Endothelial cell (in vitro differentiated cells): ENCODE measurements at regions not wholly inside any gene's neighbourhood (a gene's known extent, or its start where the extent isn't known, plus 50 kb on each side); places are given as distances from the start of the nearest gene placed in this dataset.
"Not testable (repeated sequence)": the region's sequence is repeated elsewhere in the genome, so short reads cannot be mapped to it uniquely, and the experiment has no call there.

ENCODE experiments used
- DNase-seq: peaks from one replicate; pipeline ENCODE4 v3.0.0; 2021; ENCODE audit warnings: low spot score
- H3K27ac Mint-ChIP-seq: one replicate; pipeline ENCODE4 v1.8.0; 2021; ENCODE audit warnings: mixed read lengths, inconsistent platforms; ENCODE audit not compliant: unreplicated experiment
- H3K27me3 Mint-ChIP-seq: one replicate; pipeline ENCODE4 v1.8.0; 2021; ENCODE audit warnings: mild to moderate bottlenecking, moderate library complexity, mixed read lengths, inconsistent platforms; ENCODE audit not compliant: unreplicated experiment
- H3K36me3 Mint-ChIP-seq: one replicate; pipeline ENCODE4 v1.8.0; 2021; ENCODE audit warnings: mild to moderate bottlenecking, low read depth, mixed read lengths, inconsistent platforms; ENCODE audit not compliant: unreplicated experiment
- H3K4me1 Mint-ChIP-seq: one replicate; pipeline ENCODE4 v1.8.0; 2021; ENCODE audit warnings: mild to moderate bottlenecking, mixed read lengths, inconsistent platforms; ENCODE audit not compliant: unreplicated experiment
- H3K4me3 Mint-ChIP-seq: one replicate; pipeline ENCODE4 v1.8.0; 2021; ENCODE audit warnings: mild to moderate bottlenecking, mixed read lengths, inconsistent platforms; ENCODE audit not compliant: unreplicated experiment
- H3K9me3 Mint-ChIP-seq: one replicate; pipeline ENCODE4 v1.8.0; 2021; ENCODE audit warnings: mixed read lengths, inconsistent platforms; ENCODE audit not compliant: unreplicated experiment
- CTCF ChIP-seq: fragments of 200-600 bp; sonication (generic); IDR thresholded peaks from one replicate; pipeline ENCODE4 v1.5.0; 2021; ENCODE audit warnings: antibody characterized with exemption; ENCODE audit not compliant: unreplicated experiment

GRCh38 chrX:150227321-150227860 is 135.7 kb upstream of the MAMLD1 start:
- H3K27me3 Mint-ChIP-seq = peaks cover 8% of the 10 kb centered on the region
- TF ChIP-seq CTCF = no peak

GRCh38 chrX:150227873-150228410 is 135.2 kb upstream of the MAMLD1 start:
- peaks cover 2% of the 10 kb centered on the region for H3K4me1 Mint-ChIP-seq
- no peaks in the 10 kb centered on the region for H3K36me3 Mint-ChIP-seq
- H3K27me3 Mint-ChIP-seq = peaks cover 8% of the 10 kb centered on the region
- no peak overlapping the region for H3K27ac Mint-ChIP-seq
- H3K4me3 Mint-ChIP-seq = no peak overlapping the region
- TF ChIP-seq CTCF = no peak
- no peak for DNase-seq
- no peaks in the 10 kb centered on the region for H3K9me3 Mint-ChIP-seq

More at GRCh38 chrX:150227321-150227860, 135.7 kb upstream of the MAMLD1 start:
- DNase-seq = no peak
- Mint-ChIP-seq H3K9me3 (no peaks in the 10 kb centered on the region), H3K27ac (no peak overlapping the region), H3K36me3 (no peaks in the 10 kb centered on the region), H3K4me1 (peaks cover 2% of the 10 kb centered on the region), H3K4me3 (no peak overlapping the region)

- Mint-ChIP-seq H3K36me3 (no peaks in the 10 kb centered on the region), H3K27ac (no peak overlapping the region), H3K4me3 (no peak overlapping the region), H3K9me3 (no peaks in the 10 kb centered on the region), H3K27me3 (peaks cover 8% of the 10 kb centered on the region), H3K4me1 (peaks cover 2% of the 10 kb centered on the region)
- DNase-seq = no peak
- TF ChIP-seq CTCF = no peak
Measured at GRCh38 chrX:150228431-150228830, 134.7 kb upstream of the MAMLD1 start.

- no peak overlapping the region for H3K4me3 Mint-ChIP-seq
- H3K4me1 Mint-ChIP-seq = peaks cover 1% of the 10 kb centered on the region
- no peak for DNase-seq
- no peak overlapping the region for H3K27ac Mint-ChIP-seq
- peaks cover 8% of the 10 kb centered on the region for H3K27me3 Mint-ChIP-seq
- no peaks in the 10 kb centered on the region for H3K36me3 Mint-ChIP-seq
- H3K9me3 Mint-ChIP-seq = no peaks in the 10 kb centered on the region
- no peak for TF ChIP-seq CTCF
Measured at GRCh38 chrX:150229030-150229429, 134.1 kb upstream of the MAMLD1 start.

- H3K9me3 Mint-ChIP-seq = no peaks in the 10 kb centered on the region
- no peaks in the 10 kb centered on the region for H3K36me3 Mint-ChIP-seq
- H3K27ac Mint-ChIP-seq = no peak overlapping the region
- no peak for DNase-seq
- no peak for TF ChIP-seq CTCF
- peaks cover 3% of the 10 kb centered on the region for H3K27me3 Mint-ChIP-seq
- H3K4me3 Mint-ChIP-seq = no peak overlapping the region
- no peaks in the 10 kb centered on the region for H3K4me1 Mint-ChIP-seq
Measured at GRCh38 chrX:150229481-150229880, 133.6 kb upstream of the MAMLD1 start.

GRCh38 chrX:150230952-150231351 is 132.2 kb upstream of the MAMLD1 start:
- not testable (repeated sequence) for H3K4me1 Mint-ChIP-seq, H3K36me3 Mint-ChIP-seq, H3K4me3 Mint-ChIP-seq, H3K9me3 Mint-ChIP-seq, H3K27ac Mint-ChIP-seq, DNase-seq, H3K27me3 Mint-ChIP-seq

- not testable (repeated sequence) for H3K4me1 Mint-ChIP-seq, DNase-seq, H3K9me3 Mint-ChIP-seq, H3K36me3 Mint-ChIP-seq, H3K27me3 Mint-ChIP-seq, H3K4me3 Mint-ChIP-seq, H3K27ac Mint-ChIP-seq
Measured at GRCh38 chrX:150231368-150231767, 131.7 kb upstream of the MAMLD1 start.

- H3K4me3 Mint-ChIP-seq, H3K27ac Mint-ChIP-seq, H3K36me3 Mint-ChIP-seq, H3K9me3 Mint-ChIP-seq, DNase-seq, H3K4me1 Mint-ChIP-seq, H3K27me3 Mint-ChIP-seq: not testable (repeated sequence)
Measured at GRCh38 chrX:150232222-150232621, 130.9 kb upstream of the MAMLD1 start.
